HAP-1 (cell line): ENCODE measurements at regions not wholly inside any gene's neighbourhood (a gene's known extent, or its start where the extent isn't known, plus 50 kb on each side); places are given as distances from the start of the nearest gene placed in this dataset.
"Not testable (repeated sequence)": the region's sequence is repeated elsewhere in the genome, so short reads cannot be mapped to it uniquely, and the experiment has no call there.

Experiments used
- DNase-seq, 2 experiments: peaks; one replicate each; pipeline ENCODE4 v3.0.0-alpha.2; 2016 to 2020; ENCODE audit warnings: low spot score in 2 of 2
- H3K27me3 ChIP-seq: fragments of 250-450 bp; sonication (Bioruptor Pico); 2 replicates; pipeline ENCODE4 v1.5.1; 2020; ENCODE audit warnings: low read depth, mild to moderate bottlenecking, moderate library complexity
- H3K36me3 ChIP-seq: fragments of 250-450 bp; sonication (Bioruptor Pico); replicated peaks from 2 replicates; pipeline ENCODE4 v1.5.1; 2020; ENCODE audit warnings: mild to moderate bottlenecking
- H3K4me1 ChIP-seq: fragments of 250-450 bp; sonication (Bioruptor Pico); 2 replicates; pipeline ENCODE4 v1.5.1; 2020; ENCODE audit warnings: mild to moderate bottlenecking
- H3K4me3 ChIP-seq: fragments of 250-450 bp; sonication (Bioruptor Pico); 2 replicates; pipeline ENCODE4 v1.5.1; 2020; ENCODE audit warnings: mild to moderate bottlenecking, moderate library complexity
- H3K9me3 ChIP-seq: fragments of 250-450 bp; sonication (Bioruptor Pico); 2 replicates; pipeline ENCODE4 v1.5.1; 2020; ENCODE audit warnings: mild to moderate bottlenecking, moderate library complexity
- in situ Hi-C: fragments of 300-500 bp; cut with MboI; formaldehyde crosslinking; loops from 3 replicates; pipeline ENCODE4 v1.14.3; 2020; ENCODE audit warnings: low sequenced_read_pairs, inconsistent platforms, mixed read lengths

DNA sequence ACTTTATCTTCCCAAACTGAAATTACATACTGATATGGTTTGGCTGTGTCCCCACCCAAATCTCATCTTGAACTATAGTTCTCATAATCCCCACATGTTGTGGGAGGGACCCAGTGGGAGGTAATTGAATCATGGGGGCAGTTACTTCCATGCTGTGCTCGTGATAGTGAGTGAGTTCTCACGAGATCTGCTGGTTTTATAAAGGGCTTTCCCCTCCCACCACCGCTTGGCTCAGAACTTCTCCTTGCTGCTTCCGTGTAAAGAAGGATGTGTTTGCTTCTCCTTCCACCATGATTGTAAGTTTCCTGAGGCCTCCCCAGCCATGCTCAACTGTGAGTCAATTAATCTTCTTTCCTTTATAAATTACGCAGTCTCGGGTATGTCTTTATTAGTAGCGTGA lies 50.4 kb upstream of the PHF21A start:
- in situ Hi-C loops, H3K4me1 ChIP-seq, H3K4me3 ChIP-seq: not testable (repeated sequence)

More for the DNA sequence above, 50.4 kb upstream of the PHF21A start:
- not testable (repeated sequence) for DNase-seq, H3K36me3 ChIP-seq, H3K9me3 ChIP-seq, H3K27me3 ChIP-seq
